Lower lobe of right lung (tissue), 2 donors: ENCODE measurements at regions not wholly inside any gene's neighbourhood (a gene's known extent, or its start where the extent isn't known, plus 50 kb on each side); places are given as distances from the start of the nearest gene placed in this dataset.
A peak's percentile ranks its signal among the peaks of the same experiment; 100 is the strongest.

Source experiments
- ATAC-seq, 2 donors: fragments of 200-7000 bp; cut with Tn5 transposase; one replicate each; pipeline ENCODE4 v1.9.1; 2020 to 2022; ENCODE audit warnings: mild to moderate bottlenecking in 2 of 2, moderate library complexity in 2 of 2
- DNase-seq: peaks from one replicate; pipeline ENCODE4 v3.0.0-alpha.2; 2020
- H3K27ac ChIP-seq: fragments of 200-600 bp; one replicate; pipeline ENCODE4 v1.8.0; 2022
- H3K27me3 ChIP-seq: fragments of 200-600 bp; one replicate; pipeline ENCODE4 v1.8.0; 2022; ENCODE audit warnings: low read depth
- H3K36me3 ChIP-seq: fragments of 200-600 bp; one replicate; pipeline ENCODE4 v1.8.0; 2022; ENCODE audit warnings: mild to moderate bottlenecking
- H3K4me1 ChIP-seq: fragments of 200-600 bp; one replicate; pipeline ENCODE4 v1.8.0; 2022
- H3K4me3 ChIP-seq: fragments of 200-600 bp; one replicate; pipeline ENCODE4 v1.8.0; 2022; ENCODE audit warnings: mild to moderate bottlenecking
- H3K9me3 ChIP-seq: fragments of 200-600 bp; one replicate; pipeline ENCODE4 v1.8.0; 2022
- intact Hi-C: fragments of 100-400 bp; cut with DNase I; formaldehyde crosslinking; loops from one replicate; pipeline ENCODE4 v1.11.0; 2022
- TF ChIP-seq, protein P1 (sequence below): fragments of 200-600 bp; IDR thresholded peaks from one replicate; pipeline ENCODE4 v1.8.0; 2022; ENCODE audit warnings: antibody characterized with exemption, mild to moderate bottlenecking
- donor health status: DM: no; HTN: yes; CAD: no; lungs with severe emphysema.

DNA sequence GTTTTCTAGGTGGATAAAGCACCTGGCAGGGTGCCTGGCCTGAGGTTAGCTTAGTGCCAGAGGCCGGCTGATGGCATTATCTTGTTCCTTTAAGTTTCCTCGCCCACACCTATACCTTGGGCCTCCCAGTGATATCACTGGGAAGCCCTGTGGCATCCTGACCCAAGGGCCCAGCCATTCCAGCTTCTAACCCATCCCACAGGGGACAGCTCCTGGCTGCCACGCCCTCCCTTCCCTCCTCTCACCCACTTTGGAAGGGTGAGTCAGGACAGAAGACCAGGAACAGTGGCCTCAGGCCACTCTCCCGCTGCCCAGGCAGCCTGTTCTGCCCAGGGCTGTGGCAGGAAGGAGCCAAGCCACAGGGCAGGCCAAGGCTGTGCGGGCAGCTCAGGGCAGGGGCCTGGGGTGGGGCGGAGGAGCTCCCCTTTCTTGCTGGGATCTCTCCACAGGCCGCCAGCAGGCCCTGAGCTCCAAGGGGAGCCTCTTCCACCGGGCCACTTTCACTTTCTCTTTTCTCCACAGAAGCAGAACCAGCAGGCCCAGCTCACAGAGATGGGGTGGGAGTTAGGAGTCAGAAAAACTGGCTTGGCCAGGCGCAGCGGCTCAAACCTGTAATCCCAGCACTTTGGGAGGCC is 75.1 kb downstream of the IRF2BPL start:
- Histone ChIP-seq H3K27me3 (no peaks in the 10 kb centered on the region), H3K36me3 (no peaks in the 10 kb centered on the region), H3K9me3 (no peaks in the 10 kb centered on the region), H3K27ac (peak overlapping the region; percentile 91), H3K4me1 (peaks cover 73% of the 10 kb centered on the region), H3K4me3 (peak overlapping the region; percentile 27)
- DNase-seq (peak; percentile 82), ATAC-seq (peak; percentile 75 to 81)
- TF ChIP-seq, protein P1, sequence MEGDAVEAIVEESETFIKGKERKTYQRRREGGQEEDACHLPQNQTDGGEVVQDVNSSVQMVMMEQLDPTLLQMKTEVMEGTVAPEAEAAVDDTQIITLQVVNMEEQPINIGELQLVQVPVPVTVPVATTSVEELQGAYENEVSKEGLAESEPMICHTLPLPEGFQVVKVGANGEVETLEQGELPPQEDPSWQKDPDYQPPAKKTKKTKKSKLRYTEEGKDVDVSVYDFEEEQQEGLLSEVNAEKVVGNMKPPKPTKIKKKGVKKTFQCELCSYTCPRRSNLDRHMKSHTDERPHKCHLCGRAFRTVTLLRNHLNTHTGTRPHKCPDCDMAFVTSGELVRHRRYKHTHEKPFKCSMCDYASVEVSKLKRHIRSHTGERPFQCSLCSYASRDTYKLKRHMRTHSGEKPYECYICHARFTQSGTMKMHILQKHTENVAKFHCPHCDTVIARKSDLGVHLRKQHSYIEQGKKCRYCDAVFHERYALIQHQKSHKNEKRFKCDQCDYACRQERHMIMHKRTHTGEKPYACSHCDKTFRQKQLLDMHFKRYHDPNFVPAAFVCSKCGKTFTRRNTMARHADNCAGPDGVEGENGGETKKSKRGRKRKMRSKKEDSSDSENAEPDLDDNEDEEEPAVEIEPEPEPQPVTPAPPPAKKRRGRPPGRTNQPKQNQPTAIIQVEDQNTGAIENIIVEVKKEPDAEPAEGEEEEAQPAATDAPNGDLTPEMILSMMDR: no peak
- intact Hi-C loops: no loop called here

DNA sequence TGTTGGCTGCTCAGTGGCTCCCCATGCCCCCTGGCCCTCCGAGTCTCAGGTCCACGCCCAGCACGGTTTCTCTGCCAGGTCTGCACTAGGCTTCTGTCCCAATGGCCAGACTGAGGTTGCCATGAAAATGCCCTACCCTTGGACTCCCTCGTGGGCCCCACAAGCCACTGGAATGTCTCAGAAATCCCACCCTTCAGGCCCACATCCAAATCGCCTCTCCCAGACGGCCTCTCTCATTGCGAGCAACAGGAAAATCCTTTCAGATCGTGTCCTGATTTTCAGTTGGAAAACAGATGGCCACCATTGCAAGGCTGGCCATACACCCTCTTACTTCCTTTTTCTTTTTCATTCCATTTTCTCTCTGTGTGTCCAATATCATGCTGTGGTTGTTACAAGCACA is 77.3 kb downstream of the IRF2BPL start:
- Histone ChIP-seq H3K27me3 (no peaks in the 10 kb centered on the region), H3K9me3 (no peaks in the 10 kb centered on the region), H3K36me3 (no peaks in the 10 kb centered on the region), H3K4me1 (peaks cover 75% of the 10 kb centered on the region), H3K27ac (no peak overlapping the region), H3K4me3 (no peak overlapping the region)
- DNase-seq (no peak), ATAC-seq (no peak)
- intact Hi-C loops: no loop called here
- TF ChIP-seq, protein P1: no peak

DNA sequence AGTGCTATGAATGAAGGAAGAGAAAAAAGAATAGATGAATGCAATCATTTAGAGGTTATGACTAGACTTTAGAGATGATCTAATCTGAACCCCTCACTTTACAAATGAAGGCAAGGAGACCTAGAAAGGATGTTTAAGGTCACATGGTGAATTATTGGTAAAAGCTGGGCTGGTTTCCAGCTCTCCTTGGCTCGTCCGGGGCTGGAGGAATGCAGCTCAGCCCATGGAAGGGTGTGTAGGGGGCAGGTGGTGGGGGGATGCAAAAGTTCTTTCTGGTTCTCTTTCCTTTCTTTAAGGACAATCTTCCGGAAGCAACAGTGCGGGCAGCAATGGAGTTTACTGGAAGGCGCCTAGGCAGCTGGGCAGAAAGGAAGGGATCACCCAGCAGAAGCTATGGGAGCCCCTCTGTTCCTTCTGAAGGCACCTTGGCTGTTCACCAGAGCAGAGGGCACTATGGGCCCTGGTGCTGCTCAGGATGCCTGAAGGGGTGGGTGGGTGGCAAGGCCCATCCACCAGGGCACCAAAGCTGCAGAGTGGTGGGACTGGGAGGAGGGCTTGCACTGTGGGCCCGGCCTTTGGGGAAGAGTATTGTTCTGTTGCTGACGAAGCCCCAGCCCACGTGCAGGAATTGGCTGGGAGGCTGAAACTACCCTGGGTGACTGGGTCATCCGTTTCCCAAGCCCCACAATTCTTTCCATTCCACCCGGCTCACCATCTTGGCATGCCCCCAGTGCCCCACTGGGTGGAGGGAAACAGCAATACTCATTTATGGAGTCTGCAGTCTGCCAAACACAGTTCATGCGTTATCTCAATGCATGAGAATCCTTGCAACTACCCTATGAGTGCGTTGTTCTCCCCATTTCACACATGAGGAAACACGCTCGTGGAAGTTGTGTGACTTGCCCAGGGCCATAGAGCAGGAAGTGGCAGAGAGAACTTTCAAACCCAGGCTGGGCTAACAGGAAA is 78.2 kb downstream of the IRF2BPL start:
- Histone ChIP-seq H3K4me3 (no peak overlapping the region), H3K4me1 (peaks cover 66% of the 10 kb centered on the region), H3K27me3 (no peaks in the 10 kb centered on the region), H3K9me3 (no peaks in the 10 kb centered on the region), H3K36me3 (no peaks in the 10 kb centered on the region), H3K27ac (no peak overlapping the region)
- intact Hi-C loops: no loop called here
- DNase-seq (no peak), ATAC-seq (no peak)
- TF ChIP-seq, protein P1: no peak

DNA sequence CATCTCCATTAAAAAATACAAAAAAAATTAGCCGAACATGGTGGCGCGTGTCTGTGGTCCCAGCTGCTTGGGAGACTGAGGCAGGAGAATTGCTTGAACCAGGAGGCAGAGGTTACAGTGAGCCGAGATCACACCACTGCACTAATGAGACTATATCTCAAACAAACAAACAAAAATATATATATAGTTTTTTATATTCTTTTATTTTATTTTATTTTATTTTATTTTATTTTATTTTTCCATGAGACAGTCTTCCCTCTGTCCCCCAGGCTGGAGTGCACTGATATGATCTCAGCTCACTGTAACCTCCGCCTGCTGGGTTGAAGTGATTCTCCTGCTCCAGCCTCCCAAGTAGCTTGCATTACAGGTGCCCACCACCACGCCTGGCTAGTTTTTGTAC is 79.5 kb downstream of the IRF2BPL start:
- no peak overlapping the region for H3K4me3 ChIP-seq
- ATAC-seq (no peak), DNase-seq (no peak)
- no peaks in the 10 kb centered on the region for H3K9me3 ChIP-seq
- H3K4me1 ChIP-seq: peaks cover 53% of the 10 kb centered on the region
- H3K27ac ChIP-seq: no peak overlapping the region
- TF ChIP-seq, protein P1: no peak
- no peaks in the 10 kb centered on the region for H3K36me3 ChIP-seq
- intact Hi-C loops: no loop called here
- H3K27me3 ChIP-seq: no peaks in the 10 kb centered on the region

DNA sequence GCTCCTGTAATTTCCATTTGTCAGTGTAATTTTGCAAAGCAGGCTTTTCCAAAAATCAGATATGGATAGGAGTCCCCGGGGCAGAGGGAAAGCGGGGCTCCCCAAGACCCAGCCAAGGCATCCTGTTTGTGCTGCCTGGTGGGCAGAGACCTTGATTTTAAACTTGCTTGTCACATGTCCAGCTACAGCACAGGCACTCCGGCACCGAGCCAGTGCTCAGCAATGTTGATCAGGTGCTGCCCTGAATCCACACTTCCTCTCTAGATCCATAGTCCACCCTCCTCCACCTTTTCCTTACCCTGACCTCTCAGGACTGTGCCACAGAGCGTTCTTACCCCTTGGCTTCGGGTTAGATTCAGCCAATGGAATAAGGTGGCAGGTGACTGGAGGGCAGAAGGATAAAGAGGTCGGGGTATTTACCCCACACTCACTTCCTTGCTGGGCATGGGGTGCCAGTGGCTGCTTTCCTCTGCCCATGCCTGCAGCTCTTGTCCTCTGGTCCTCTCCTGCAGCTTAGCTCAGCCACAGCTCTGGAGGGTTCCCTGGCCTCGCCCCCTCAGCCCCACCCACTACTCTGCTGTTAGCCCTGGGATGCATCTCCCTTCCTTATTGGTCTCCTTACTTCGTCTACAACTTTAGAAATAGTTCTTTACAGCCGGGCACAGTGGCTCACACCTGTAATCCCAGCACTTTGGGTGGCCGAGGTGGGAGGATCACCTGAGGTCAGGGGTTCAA is 80.1 kb downstream of the IRF2BPL start:
- DNase-seq: peak; percentile 59
- peak overlapping the region; percentile 84 for H3K27ac ChIP-seq
- H3K4me3 ChIP-seq: no peak overlapping the region
- no peaks in the 10 kb centered on the region for H3K36me3 ChIP-seq
- H3K9me3 ChIP-seq: no peaks in the 10 kb centered on the region
- TF ChIP-seq, protein P1: no peak
- H3K27me3 ChIP-seq: no peaks in the 10 kb centered on the region
- intact Hi-C loops: no loop called here
- peak in 1 of 2 donors; percentile 5 for ATAC-seq
- peaks cover 47% of the 10 kb centered on the region for H3K4me1 ChIP-seq
